Eye (tissue), 1 donor: ENCODE measurements at regions not wholly inside any gene's neighbourhood (a gene's known extent, or its start where the extent isn't known, plus 50 kb on each side); places are given as distances from the start of the nearest gene placed in this dataset.
A peak's percentile ranks its signal among the peaks of the same experiment; 100 is the strongest.

Experiments used
- DNase-seq: peaks from one replicate; pipeline ENCODE4 v3.0.0-alpha.2; 2015

DNA sequence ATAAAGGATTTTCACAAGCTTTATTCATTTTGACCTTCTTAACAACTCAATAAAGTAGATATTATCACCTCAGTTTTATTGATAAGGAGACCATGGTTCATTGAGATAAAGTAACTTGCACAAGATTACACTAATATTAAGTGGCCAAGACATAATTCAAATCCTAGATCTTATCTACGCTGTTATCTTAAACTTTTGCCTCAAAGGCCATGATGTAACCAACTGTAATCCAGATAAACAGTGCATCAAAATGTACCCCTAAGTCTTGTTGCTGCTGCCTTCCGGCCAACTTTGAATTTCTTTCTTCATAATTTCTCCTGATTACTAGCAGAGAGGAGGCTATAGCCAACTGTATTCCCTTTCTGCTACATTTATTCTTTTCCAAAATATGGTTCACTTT lies 1094.8 kb upstream of the PIK3C3 start:
- DNase-seq = no peak

GRCh38 chr18:40855661-40856060 lies 1099.4 kb upstream of the PIK3C3 start:
- no peak for DNase-seq

GRCh38 chr18:40852406-40852805 lies 1102.6 kb upstream of the PIK3C3 start:
- DNase-seq = no peak

- peak; percentile 26 for DNase-seq
Measured at GRCh38 chr18:40851014-40851429, 1104.0 kb upstream of the PIK3C3 start.

DNA sequence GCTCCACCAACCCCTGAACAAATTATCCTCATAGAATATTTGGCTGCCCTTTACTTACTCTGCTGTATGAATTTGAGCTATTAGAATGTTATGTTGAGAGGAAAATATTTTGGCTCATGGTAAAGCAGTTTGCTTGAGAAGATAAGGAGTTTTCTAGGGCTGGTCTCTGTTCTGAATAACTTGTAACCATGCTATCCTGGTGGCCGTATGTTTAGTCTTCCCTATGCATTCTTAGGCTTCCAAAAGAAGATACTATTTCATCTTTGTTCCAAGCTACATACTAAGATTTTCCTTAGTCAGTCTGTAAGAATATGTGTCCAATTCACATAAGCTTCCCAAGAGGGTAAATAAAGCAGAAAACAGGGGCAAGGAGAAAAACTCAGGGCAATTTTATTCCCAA lies 1105.1 kb upstream of the PIK3C3 start:
- no peak for DNase-seq

DNA sequence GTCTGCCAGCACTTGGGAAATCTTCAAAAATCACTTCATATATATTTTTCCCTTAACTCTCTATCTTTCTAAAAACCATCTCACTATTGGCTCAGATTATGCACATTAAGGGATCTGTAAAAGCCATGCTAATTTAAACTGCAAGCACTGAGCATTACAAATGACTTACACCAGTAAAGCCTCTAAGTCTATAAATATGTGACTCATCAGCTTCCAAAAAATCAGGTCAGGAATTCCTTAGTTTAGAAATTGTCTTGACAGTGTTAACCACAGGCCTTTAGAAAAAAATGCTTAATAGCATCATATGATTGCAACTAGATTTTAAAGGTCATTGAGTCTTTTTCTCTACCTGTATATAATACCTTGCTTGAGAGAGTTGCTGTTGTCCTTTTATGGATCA lies 1113.6 kb upstream of the PIK3C3 start:
- no peak for DNase-seq

DNA sequence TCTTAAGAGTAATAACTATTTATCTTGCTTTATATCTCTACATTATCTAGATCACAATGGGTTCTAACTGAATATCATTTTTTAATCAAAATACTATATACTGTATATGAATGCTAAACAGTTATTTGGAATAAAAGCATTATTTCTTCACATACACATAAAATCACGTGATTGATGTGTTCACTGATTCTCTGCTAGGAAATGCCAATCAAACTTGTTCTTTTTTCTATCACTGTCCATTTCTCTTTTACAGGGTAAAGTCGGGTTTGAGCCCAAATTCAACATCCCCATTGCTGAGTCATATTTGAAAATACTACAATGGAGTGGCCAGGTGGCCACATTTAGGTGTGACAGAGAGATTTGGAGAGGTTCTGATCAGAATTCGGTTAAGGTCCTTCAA lies 1114.0 kb upstream of the PIK3C3 start:
- DNase-seq = no peak

DNA sequence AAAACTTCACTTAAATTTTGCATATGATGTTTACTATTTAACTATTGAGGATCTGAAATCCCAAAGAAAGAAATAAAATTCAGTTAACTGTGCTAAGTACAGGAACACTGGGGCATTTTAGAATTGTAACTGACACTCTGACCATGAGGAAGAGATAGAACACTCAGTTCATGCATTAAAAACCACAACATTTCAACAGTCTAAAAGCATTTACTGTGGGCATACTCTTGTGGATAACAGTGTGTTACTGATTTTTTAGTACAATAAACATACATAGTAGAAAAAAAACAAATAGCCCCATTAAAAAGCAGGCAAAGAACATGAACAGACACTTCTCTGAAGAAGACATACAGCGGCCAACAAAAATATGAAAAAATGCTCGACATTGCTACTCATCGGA lies 1122.7 kb upstream of the PIK3C3 start:
- no peak for DNase-seq

- no peak for DNase-seq
Measured at GRCh38 chr18:40824291-40824690, 1130.7 kb upstream of the PIK3C3 start.

- DNase-seq = no peak
Measured at GRCh38 chr18:40821596-40822243, 1133.3 kb upstream of the PIK3C3 start.

DNA sequence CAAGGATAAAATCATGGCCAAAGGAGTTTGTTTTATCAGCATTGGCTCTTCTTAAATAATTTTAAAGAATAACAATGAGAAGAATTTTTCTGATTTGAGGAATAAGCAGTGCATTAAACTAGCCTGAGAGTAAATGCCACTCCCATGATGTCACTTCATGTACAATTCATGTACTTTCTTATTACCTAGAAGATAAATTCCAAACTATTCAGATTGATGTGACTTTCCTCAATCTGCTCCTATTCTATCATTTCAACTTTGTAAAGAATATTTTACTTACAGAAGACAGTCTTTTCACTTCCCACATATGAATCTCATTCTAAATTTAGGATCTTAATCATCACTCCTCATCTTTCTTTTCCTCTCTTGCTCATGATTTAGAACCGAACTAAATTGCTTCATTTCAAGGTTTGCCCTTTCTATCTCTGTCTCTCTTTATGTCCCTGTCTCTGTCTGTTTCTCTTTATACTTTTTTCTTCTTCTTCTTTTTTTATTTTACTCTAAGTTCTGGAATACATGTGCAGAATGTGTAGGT lies 1142.0 kb upstream of the PIK3C3 start:
- no peak for DNase-seq

DNA sequence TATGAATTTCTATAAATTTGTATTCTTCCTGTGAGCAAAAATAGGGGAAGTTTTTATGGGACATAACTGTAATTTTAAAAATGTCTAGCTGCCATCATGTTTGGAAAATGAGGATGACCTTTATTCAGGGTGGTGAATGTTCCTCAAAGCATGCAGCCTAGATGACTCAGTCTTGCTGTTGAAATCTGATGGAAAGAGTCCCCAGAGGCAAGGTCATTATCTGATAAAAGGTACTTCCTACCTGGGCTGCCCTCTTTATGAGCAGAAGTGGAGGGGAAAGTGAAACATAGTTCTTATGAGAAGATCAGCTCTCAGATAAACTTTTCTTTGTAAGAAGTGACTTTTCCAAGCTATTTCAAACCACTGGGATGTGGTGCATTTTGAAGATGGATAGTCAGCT lies 1144.7 kb upstream of the PIK3C3 start:
- DNase-seq = no peak

DNA sequence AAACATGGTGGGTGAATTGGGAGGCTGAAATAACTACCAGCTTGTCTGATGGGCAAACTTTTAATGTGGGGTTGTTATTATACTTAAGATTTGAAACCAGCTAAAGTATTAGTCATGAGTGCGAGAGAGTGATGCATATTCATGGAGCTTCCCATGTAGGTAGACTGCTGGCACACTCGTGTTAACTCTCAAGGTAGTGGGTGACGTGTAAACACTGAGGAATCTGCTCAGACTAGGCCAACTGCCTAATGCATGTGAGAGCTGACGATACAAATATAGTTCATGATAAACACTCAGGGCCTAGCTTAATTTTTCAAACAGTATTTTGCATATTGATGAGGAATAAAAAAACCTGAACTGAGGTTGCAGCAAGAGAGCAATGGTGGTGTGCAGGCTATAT lies 1165.7 kb upstream of the PIK3C3 start:
- no peak for DNase-seq

DNA sequence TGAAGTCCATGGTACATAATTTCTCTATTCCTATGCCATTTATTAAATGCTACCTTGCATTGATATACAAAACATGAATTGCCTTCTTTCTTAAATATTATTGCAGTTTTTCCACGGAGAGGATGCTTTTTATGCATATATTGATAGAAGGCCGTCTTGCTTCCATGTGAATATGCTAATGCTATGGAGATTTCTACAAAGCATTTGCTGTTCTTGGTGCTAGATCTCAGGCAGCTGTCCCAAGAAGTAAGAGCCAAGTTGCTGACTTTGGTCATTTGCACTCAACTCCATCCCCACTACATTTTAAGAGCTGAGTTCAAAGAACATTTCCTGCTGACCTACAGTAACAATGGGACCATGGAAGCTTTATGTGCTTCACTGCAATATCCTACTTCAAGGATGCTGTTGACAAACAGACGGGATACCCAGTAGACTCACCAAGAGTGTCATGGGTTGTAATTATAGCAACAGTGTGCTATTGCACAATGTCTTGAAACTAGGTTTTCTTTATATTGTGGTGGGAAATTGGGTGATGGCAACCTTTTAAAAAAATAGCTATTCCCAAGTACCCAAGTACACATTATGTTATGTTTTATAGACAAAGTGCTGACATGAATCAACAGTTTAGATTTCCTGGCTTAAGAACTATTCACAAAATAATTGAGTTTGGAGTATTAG lies 1172.4 kb upstream of the PIK3C3 start:
- DNase-seq = no peak

GRCh38 chr18:40769786-40770185 lies 1185.2 kb upstream of the PIK3C3 start:
- DNase-seq = no peak

DNA sequence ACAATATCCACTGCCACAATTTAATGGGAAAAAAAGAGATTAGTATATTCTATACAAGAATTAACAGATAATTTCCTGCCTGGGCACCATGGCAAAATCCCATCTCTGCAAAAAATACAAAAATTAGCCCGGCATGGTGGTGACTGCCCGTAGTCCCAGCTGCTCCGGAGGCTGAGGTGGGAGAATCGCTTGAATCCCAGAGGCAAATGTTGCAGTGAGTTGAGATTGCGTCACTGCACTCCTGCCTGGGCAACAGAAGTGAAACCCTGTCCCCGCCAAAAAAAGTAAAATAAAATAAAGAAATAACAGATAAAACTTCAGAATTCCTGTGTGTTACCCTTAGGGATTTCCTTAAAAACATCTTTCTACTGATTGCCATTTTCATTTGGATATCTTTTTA lies 1194.8 kb upstream of the PIK3C3 start:
- no peak for DNase-seq

DNA sequence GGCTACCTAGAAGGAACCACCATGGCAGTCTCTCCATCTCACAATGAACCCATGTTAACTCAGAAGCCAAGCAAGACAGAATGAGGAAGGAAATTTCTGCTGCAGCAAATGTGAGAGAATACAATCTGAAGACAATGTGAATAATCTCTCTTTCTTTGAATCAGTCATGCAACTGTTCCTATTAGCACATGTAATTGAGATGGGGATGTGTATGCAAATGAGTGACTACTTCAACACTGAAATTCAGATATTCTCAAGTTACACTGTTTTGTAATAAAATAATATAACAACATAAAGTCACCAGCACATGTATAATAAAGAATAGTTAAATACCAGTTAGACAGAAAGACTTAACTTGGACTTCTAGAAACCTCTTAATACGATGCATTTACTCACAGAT lies 1200.6 kb upstream of the PIK3C3 start:
- no peak for DNase-seq

DNA sequence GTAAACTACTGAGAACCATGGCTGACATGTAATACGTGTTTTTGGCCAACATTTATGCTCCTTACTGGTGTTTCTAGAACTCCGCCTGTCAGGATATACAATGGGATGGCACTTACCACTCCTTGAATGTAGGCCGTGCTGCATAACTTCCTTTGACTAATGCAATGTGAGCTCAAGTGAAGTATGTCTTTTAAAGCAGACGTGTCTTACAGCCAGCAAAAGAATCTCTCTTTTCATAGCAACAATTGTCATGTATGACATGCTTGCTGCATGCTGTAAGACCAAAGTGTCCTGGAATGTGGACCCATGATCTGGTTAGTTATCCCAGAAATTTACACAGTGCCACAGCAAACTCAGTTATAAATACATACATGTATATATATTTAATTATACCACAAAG lies 1202.7 kb upstream of the PIK3C3 start:
- no peak for DNase-seq

GRCh38 chr18:40751186-40751585 lies 1203.8 kb upstream of the PIK3C3 start:
- no peak for DNase-seq

DNA sequence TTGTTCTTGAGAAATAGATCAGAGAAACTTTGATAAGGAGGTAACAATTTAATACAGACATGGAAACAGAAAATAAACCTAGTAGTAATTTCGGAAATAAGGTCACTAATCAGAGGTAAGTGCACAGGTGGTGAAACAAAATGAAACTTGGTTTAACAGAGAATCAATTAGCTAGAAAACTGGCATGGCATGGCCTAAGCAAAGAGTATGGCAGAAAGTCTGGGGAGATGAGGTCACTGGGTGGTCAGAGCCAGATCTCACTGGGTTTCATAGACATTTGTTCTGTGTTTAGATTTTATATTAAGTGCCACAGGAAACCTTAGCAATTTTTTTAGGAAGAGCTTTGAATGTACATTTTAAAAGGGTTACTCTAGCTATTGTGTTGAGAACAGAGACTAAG lies 1216.0 kb upstream of the PIK3C3 start:
- DNase-seq = no peak

DNA sequence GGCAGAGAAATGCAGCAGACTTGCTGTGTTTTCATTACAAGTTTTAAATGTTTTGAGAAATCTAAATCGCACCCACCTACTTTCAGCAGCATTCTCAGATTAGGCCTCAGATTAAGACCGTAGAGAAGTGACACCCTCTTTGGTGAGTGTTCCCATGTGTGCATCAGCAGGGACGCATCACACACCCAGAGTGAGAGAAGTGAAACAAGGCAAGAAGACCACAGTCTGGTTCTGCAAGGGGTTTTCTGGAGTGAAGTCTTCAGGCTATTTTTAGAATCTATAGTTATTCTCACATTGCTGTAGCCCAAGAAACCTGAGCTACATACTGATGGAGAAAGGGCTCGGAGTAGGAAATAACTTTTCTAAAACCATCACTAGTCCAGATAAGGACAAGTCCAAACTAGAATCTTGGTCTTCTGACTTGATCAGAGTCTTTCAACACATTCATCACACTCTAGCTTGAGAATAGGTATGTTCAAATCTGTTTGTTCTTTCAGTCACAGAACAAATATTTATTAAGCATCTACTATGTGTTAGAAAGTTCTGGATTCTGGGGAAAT lies 1216.6 kb upstream of the PIK3C3 start:
- no peak for DNase-seq

- no peak for DNase-seq
Measured at GRCh38 chr18:40708726-40709125, 1246.3 kb upstream of the PIK3C3 start.

- DNase-seq = no peak
Measured at GRCh38 chr18:40707797-40708196, 1247.2 kb upstream of the PIK3C3 start.

DNA sequence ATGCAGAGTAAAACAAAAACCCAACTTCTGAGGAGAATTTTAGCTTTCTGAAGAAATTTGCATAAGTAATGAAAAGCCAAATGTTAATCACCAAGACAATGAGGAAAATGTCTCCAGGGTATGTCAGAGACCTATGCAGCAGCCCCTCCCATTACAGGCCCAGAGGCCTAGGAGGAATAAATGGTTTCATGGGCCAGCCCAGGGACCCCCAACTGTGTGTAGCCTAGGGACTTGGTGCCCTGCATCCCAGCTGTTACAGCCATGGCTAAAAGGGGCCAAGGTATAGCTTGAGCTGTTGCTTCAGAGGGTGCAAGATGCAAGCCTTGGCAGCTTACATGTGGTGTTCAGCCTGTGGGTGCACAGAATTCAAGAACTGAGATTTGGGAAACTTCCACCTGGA lies 1256.9 kb upstream of the PIK3C3 start:
- no peak for DNase-seq
